ENCODE measurements at regions not wholly inside any gene's neighbourhood (a gene's known extent, or its start where the extent isn't known, plus 50 kb on each side); places are given as distances from the start of the nearest gene placed in this dataset.
"Not testable (repeated sequence)": the region's sequence is repeated elsewhere in the genome, so short reads cannot be mapped to it uniquely, and the experiment has no call there.

DNA sequence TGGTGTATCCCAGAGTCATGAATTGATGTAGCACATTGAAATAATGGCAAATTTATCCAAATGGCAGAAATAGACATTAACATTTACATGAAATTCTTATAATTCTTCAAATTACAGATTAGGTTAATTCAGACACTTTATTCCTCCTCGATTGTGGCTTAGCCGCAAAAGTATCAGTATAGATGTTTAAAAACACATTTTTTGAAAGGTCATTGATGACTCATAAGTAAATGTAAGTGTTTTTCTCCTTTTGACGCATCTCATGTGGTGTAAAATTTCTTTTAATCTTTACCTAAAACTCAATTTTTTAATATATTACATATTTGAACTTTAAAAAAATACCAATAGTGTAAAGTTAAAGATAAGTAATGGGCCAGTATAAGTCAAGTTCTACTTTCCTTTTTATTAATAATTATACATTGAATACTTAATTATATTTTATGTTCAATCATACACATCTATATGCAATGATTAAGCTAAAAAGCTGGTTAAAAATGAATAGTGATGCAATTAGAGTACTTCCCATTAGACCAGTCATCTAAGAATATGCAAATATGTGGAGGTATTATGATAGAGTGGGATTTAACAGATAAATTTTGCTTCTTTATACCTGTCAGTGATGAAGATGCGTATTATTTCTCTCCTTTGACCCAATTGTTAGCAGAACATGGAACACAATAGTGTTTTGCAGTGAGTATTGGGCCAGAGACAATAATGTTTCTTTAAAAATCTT lies 678.1 kb upstream of the DPPA4 start:
- DNase-seq: no peak

DNA sequence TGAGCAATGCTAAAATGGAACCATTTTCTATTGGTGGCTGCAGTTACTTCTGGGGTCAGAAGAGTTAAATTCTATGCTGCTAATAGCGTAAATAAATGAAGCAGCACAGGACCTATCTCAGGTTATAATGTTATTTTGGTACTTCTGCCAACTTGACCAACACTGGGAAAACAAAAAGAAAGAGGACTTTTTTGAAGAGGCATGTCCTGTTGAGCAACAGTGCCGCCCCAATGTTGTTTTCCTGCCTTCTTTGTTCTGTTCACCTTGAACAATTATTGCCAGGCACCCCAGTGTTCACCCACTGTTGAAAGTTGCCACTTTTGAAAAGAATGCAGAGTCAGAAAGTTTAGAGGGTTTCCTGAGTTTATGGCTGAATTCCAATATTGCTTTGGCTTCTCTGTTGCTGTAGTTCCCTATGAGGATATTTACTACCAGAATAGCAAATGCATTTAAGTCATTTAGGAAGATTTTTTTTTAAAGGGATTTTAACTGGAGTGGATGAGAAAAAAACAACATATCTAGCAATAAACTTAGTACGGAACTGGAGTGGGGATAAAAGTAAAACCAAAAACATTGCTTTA lies 679.0 kb upstream of the DPPA4 start:
- no peak for DNase-seq

DNA sequence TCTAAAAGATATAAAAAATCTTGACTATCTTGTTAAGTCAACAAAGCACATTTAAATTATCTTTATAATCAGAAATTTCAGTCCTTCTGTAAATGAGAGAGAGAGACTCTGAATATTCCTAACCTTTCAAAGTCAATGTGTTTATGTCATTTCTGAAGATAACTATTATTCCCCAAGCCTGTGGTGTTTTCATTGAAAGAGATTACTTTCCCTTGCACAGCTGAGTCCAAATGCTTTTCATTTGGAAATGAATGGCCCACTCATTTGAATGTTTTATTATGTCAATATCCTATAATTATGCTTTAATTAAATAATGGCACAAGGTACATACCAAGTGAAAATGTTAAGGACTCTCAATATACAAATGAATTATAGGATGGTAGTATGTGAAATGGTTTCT lies 680.0 kb upstream of the DPPA4 start:
- DNase-seq: no peak

DNA sequence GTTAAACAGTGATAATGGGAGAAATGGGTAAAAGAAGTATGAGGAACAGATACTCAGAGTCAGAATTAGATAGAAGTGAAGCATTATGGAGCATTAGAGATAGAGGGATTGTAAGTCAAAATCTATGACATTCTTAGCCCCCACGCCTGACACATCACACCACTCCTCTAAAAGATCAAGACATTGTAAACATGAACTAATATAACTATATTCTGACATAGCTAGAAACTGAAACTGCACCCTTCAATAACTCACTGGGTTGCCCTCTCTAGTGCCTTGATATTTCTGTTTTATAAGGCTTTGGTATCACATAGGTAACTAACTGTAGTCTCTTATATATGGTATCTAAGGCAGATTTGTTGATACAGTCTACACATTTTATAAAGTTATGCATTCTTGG lies 684.3 kb upstream of the DPPA4 start:
- DNase-seq: no peak

DNA sequence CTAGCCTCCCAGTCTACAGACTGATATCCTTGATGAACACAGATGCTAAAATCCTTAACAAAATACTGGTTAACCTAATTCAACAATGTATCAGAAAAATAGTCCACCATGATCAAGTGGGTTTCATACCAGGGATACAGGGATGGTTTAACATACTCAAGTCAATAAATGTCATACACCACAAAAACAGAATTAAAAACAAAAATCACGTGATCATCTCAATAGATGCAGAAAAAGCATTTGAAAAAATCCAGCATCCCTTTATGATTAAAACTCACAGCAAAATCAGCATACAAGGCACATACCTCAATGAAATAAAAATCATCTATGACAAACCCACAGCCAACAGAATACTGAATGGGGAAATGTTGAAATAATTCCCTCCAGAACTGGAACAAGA lies 685.7 kb upstream of the DPPA4 start:
- not testable (repeated sequence) for DNase-seq

DNA sequence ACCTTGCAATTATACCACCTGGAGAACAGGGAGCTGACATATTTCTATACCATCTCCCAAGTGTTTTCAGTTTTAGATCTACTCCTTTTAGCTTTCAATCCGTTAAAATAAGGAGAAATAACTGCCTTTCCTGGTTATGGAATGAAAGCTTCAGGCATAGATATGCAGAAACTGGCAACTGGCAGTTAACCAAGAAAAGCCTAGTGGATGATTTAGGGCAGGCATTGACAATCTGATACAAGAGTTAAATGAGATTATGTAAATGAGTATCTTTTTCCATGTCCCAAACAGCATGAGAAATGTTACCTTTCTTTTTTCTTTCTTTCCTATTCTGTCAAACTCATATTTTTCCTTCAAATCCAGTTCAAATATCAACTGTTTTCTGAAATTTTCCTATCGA lies 689.1 kb upstream of the DPPA4 start:
- no peak for DNase-seq

DNA sequence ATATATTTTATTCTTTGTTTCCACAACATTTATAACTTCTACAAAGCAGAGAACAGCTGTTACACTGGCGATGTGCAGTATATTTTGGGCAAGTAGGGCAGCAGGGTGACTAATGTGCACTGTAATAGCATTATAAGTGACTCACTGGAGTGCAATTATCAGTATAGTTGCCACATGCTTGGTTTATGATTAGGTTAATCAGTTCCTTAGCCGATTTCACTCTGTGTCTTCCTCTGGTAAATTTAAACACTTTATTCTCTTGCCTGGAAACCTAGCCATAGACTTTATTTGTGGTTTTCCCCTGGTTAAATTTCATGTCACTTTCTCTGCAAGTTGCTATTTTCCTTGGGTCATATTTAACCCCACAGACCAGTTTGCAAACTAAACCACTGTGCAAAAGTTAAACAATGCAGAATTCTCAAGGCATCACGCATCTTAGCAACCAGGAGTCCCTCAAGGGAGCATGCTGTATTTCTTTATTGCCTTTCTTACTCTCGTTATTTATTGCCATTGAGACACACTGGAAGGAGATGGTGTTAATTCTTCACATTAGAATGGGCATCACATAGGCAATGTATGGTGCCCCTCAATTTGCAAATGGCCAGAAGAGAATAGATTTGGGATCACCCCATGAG lies 690.2 kb upstream of the DPPA4 start:
- no peak for DNase-seq

DNA sequence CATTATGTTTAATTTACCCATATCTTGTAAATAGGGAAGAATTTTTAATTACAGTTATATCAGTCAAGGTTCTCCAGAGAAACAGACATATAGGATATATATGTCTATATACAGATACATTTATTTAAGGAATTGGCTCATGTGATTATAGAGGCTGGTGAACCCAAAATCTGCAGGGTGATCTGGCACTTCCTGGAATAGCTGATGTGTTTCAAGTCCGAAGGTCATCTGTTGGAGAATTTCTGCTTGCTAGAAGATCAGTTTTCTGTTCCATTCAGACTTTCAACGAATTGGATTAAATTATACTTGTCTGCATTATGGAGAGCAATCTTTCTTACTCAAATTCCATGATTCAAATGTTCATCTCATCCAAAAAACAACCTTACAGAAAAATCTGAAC lies 694.6 kb upstream of the DPPA4 start:
- DNase-seq: no peak

DNA sequence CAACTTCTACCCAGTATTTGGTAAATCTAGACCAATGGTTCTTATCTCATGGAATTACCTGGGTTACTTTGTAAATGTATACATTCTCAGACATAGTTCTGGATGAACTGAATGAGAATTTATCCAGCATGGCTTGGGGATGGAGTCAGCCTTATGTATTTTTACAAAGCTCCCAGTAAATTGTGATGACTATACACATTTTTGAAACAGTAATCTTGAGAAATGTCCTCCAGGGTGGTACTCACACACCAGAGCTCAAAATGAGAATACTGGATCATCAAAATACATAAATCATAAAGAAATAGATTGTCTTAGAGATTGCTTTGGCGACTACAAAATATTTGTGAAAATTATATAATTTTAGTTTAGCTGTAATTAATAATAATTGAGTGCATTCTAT lies 722.1 kb upstream of the DPPA4 start:
- DNase-seq: no peak

DNA sequence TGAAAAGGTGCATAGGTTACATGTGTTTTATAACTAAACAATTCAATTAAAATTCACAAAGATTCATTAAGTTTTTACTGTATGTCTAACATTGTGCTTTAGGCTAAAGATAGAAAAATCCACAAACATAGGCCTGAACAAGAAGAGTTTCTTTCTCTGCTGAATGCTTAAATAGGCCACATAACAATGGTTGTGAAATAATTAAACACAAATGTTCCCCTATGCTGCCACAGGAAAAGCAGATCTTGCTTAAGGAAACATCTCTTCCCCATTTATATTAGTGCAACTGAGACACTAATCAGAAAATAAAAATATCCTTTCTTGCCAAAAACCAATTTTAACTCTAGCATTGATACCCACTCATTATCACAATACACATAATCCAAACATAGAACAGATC lies 725.4 kb upstream of the DPPA4 start:
- no peak for DNase-seq

DNA sequence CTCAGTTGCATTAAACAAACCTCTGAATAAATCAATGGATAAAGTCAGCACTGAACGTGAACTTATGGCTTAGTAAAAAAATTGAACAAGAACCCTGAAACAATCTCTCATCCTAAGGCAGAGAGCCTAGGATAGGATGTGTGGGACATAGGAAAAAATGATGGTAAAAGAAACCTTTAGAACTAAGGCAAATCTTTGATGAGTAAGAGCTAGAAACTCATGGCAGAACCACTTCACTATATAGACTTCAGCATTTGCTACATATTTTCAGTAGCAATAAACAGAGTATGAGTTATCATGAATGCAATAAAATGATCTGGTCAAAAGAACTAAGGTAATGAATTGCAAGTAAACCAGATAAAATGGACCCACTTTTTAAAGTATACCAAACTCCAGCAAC lies 725.8 kb upstream of the DPPA4 start:
- DNase-seq: no peak

DNA sequence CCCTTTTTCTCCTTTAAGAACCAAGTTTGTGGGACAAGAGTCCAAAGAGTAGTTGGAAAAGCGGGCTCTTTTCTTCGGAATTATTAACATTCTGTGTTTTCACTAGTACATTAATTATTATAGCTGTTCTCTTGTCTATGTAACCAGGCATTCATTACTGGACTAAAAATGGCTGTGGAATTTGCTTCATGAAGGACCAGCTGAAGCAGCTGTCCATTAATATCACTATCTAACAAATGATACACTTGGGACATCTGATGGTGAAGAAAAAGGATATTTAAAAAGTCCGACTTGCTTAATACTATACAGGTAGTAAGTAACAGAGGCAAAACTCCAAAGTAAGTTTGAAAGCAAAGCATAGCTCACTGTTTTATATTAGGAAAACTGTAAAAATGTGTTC lies 728.9 kb upstream of the DPPA4 start:
- DNase-seq: no peak

DNA sequence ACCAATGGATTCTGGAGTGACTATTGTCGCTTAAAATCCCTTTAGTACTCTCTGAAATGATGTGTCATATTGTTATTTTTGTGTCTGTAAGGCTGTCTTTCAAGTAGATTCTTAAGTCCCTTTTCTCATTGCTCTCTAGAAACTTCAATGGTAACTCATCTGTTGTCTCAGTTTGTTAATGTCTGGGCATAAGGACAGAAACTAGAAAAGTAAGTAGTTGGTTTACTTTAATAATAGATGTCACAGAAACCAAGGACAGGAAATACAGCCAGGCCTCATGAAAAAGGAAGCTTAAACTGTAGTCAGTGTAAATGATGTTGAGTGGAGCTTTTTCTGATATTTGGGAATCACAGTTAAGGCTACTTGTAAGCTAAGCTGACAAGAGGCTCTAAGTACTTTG lies 730.2 kb upstream of the DPPA4 start:
- DNase-seq: no peak

DNA sequence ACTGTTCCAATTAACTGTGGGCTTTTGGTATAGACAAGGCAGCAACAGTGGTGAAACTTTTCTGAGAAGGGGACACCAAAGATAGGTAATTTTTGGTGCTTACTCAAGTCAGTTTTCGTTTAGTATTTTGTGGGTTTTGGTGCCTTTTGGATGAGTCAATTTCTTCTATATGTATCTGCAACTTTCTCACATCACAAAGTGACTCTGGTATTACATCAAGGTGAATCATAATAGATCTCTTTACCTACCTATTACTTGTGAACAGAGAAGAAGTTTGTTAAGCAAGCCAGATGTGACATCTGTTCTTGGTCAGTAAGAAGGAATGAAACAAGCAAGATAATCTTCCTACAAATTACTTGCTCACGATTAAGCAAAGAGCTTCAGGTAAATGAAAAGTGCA lies 732.4 kb upstream of the DPPA4 start:
- DNase-seq: no peak

DNA sequence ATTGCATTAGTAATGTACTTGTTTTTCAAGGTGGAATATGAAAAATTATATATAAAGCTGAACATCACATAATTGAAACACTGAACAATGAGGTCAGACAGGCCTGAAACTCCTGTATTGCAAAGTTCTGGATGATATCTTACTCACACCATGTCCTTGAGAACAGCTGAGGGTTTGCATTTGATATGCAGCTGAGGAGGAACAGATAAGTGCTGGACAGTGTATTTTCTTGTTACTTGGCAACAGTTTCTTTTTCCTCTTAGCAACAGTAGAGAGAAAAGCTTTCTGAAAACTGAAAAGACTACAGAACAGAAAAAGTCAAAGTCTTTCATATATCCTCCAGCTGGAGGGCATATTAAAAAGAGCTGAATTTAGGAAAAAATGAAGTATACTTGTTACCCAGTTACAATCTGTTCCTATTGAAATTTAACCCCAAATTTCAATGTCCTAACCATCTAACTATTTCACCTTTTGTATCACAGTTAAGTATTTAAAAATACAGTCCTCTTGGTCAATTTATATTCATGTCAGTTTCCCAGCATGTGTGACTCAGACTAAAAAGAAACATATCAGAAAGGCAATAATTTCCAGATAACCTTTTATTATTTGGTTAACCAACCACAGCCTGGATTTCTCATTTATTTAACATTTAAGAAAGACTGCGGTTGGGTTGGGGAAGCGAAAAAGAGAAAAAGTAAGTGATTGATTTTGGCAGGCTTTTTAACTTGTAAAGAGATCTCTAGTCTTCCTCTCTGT lies 733.0 kb upstream of the DPPA4 start:
- no peak for DNase-seq

DNA sequence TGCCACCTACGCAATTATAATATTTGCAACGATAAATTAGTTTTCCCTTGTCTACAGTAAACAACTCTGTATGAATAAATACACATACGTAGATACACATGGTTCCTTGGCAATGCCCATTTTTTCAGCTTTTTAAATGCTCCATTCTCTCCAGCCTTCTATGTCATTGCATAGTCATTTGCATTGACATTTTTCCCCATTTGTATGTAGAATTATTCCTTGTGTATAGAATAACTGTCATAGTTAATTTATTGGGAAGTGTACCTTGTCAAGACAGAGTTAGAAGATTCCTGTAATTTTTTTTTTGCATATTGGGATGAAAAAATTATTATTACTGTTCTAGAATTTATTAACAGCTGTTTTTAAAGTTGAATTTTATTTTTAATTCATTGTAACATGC lies 736.7 kb upstream of the DPPA4 start:
- DNase-seq: no peak

DNA sequence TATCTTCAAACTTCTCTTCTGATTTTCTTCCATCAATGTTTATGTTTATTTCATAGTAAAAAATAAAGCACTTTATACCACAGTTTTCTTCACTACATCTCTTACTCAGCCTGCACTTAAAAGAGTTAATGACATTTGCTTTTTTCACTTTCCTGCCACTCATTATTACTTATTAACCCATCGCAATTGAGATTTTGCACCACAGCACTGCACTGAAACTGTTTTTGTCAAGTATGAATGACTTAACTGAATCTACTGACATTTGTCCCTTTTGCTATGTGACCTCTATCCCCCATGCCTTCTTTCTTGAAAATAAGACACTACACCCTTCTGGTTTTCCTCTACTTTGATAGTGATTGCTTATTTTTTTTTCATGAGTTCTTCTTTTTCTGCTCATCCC lies 739.7 kb upstream of the DPPA4 start:
- no peak for DNase-seq

DNA sequence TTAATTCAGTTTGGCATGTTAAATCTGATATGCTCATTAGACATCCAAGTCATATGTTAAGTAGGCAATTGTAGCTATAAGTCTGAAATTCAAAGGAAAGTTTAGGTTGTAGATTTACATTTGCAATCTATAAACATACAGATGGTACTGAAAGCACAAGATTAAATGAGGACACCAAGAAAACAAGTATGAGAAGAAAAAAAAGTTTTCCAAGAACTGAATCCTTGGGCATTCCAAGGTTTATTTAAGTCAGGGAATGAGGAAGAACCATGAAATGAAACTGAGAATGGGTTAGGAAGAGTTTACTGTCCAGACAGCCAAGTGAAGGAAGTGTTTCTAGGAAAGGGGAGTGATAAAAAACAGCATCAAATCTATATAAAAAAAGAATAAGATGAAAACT lies 756.1 kb upstream of the DPPA4 start:
- no peak for DNase-seq

DNA sequence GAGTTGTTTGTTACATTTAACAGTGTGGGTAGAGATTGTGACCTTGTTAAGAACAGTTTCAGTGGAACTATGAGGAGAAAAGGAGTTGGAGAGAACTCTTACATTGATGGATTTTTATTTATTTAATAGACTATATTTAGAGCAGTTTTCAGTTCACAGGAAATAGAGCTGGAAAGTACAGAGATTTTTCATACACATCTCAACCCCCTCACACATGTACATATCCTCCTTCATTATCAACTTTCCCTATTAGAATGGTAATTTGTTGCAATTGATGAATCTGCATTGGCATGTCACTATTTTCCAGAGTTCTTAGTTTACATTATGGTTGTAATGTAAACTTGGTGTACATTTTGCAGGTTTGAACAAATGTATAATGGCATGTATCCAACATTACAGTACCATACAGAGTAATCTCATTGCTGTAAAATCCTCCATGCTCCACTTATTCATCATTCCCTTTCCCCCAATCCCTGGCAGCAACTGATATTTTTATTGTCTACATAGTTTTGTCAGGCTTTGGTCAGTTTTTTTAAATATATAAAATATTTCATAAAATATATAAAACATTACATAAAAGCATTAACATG lies 756.6 kb upstream of the DPPA4 start:
- no peak for DNase-seq

DNA sequence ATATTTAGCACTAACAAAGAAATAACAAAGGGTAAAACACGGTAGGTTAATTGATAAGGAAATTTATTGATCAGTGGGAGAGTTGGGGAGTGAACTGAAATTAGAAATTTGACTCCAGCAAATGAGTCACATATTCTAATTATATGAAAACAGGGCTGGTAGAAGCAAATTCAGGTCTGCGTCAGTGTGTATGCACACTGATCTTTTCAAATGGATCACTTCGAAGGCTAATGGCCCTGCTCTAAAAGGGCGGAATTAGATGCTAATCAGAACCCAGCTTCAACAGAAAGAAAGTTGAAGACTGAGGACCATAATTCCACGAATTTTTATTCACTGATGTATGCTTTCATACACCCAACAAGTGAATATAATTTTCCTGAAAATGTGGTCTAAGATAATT lies 762.4 kb upstream of the DPPA4 start:
- no peak for DNase-seq

DNA sequence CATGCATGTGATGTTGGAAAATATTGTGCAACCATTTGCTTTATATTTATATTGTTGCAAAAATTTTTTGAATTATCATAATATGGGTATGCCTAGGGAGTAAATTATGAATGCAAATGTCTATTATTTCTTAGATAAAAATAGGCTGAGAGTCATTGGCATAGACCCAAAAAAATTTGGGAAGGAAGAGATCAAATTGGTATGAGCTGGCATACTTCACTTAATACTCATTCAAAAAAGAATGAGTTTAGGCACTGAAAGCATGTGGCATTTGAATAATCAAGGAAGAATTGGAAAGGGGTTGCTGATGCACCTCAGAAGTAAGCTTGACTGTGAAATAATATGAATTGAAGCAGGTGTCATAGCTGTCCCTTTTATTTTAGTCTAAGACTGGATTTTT lies 764.0 kb upstream of the DPPA4 start:
- no peak for DNase-seq

DNA sequence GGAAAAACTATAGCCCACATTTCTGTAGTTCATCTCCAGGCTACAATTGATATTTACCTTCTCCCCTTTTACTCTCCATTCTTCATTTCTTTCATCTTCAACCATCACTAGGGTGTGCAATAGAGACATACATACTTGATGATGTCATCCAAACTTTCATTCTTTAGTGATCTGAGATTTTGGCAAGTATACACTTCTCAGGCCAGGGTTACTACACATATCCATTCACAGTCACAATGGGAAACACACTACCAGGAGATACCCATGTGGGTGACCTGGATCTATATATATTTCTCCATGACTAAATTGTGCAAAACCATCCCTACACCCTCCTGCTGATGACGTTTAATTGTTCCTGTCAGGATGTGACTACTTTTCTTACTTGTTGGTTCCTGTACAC lies 769.5 kb upstream of the DPPA4 start:
- DNase-seq: no peak

DNA sequence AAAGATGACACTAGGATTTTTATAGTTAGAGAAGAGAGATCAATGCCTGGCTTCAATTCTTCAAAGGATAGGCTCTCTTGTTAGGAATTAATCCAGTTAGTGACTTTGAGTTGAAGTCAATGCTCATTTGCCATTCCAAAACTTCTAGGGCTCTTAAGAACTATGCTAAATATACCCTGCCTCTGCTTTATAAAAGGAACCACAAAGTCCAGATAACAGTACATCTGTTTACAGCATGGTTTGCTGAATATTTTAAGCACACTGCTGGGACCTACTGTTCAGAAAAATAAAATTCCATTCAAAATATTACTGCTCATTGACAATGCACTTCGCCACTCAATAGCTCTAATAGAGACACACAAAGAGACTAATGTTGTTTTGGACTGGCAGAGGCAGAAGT lies 786.6 kb upstream of the DPPA4 start:
- no peak for DNase-seq

DNA sequence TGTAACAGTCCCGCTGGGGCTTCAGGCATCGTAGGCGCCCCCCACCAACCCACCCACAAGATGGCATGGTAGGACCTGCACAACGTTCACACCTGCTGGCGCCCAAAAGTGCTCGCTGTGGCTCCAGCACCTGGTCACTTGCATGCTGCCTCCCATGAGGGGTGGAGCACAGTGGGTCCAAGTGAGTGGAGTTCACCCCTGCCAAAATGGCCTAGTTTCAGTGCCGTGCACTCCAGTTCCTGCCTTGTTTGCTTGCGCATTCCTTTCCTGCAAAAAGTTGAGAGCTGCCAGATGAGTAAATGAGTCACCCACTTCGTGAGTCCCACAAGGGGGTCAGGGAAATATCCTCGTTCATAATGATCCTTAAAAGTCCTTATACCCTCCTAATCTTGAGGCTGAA lies 788.7 kb upstream of the DPPA4 start:
- DNase-seq: no peak
